ENCODE measurements at regions not wholly inside any gene's neighbourhood (a gene's known extent, or its start where the extent isn't known, plus 50 kb on each side); places are given as distances from the start of the nearest gene placed in this dataset.

- no peak for DNase-seq (ENCODE audit: low read depth)
- H3K4me3 ChIP-seq (ENCODE audit: control insufficient read depth, low read depth, low read length), result no peak overlapping the region
- TF ChIP-seq CTCF (IDR thresholded peaks at IDR 0.05; ENCODE audit: control insufficient read depth, insufficient read depth, low read depth, low read length, missing control alignments), result no peak
These were observed 1693.1 kb upstream of the TENM3 start for GRCh38 chr4:180550106-180550505.

- DNase-seq (ENCODE audit: low read depth), result no peak
- TF ChIP-seq CTCF (IDR thresholded peaks at IDR 0.05; ENCODE audit: control insufficient read depth, insufficient read depth, low read depth, low read length, missing control alignments), result no peak
- H3K4me3 ChIP-seq (ENCODE audit: control insufficient read depth, low read depth, low read length), result no peak overlapping the region
These were observed 1685.9 kb upstream of the TENM3 start for GRCh38 chr4:180557348-180557747.

GRCh38 chr4:180557950-180558349, 1685.3 kb upstream of the TENM3 start:
- TF ChIP-seq CTCF (IDR thresholded peaks at IDR 0.05; ENCODE audit: control insufficient read depth, insufficient read depth, low read depth, low read length, missing control alignments), result no peak
- DNase-seq (ENCODE audit: low read depth), result no peak
- H3K4me3 ChIP-seq (ENCODE audit: control insufficient read depth, low read depth, low read length), result no peak overlapping the region

GRCh38 chr4:180558427-180558826, 1684.8 kb upstream of the TENM3 start:
- no peak for TF ChIP-seq CTCF (IDR thresholded peaks at IDR 0.05; ENCODE audit: control insufficient read depth, insufficient read depth, low read depth, low read length, missing control alignments)
- DNase-seq (ENCODE audit: low read depth), result no peak
- H3K4me3 ChIP-seq (ENCODE audit: control insufficient read depth, low read depth, low read length), result no peak overlapping the region

GRCh38 chr4:180560896-180561295, 1682.3 kb upstream of the TENM3 start:
- no peak for DNase-seq (ENCODE audit: low read depth)
- no peak overlapping the region for H3K4me3 ChIP-seq (ENCODE audit: control insufficient read depth, low read depth, low read length)
- TF ChIP-seq CTCF (IDR thresholded peaks at IDR 0.05; ENCODE audit: control insufficient read depth, insufficient read depth, low read depth, low read length, missing control alignments), result no peak

- no peak for TF ChIP-seq CTCF (IDR thresholded peaks at IDR 0.05; ENCODE audit: control insufficient read depth, insufficient read depth, low read depth, low read length, missing control alignments)
- no peak overlapping the region for H3K4me3 ChIP-seq (ENCODE audit: control insufficient read depth, low read depth, low read length)
- DNase-seq (ENCODE audit: low read depth), result no peak
These were observed 1679.2 kb upstream of the TENM3 start for GRCh38 chr4:180564026-180564425.

GRCh38 chr4:180564448-180564847, 1678.8 kb upstream of the TENM3 start:
- no peak for TF ChIP-seq CTCF (IDR thresholded peaks at IDR 0.05; ENCODE audit: control insufficient read depth, insufficient read depth, low read depth, low read length, missing control alignments)
- no peak overlapping the region for H3K4me3 ChIP-seq (ENCODE audit: control insufficient read depth, low read depth, low read length)
- DNase-seq (ENCODE audit: low read depth), result no peak

Data from AG09309 (cell line).